Sigmoid colon (tissue), 4 donors: ENCODE measurements at regions not wholly inside any gene's neighbourhood (a gene's known extent, or its start where the extent isn't known, plus 50 kb on each side); places are given as distances from the start of the nearest gene placed in this dataset.

Source experiments
- CTCF ChIP-seq, 4 experiments: fragments of 450-650 bp in 3 of 4; fragments of 200-600 bp in 1 of 4; IDR thresholded peaks; one replicate each; pipeline ENCODE4 v1.5.1; 2016 to 2019; ENCODE audit warnings: antibody characterized with exemption in 4 of 4, mild to moderate bottlenecking in 3 of 4, moderate library complexity in 2 of 4
- EP300 ChIP-seq, 4 donors: sonication (generic); formaldehyde crosslinking; IDR thresholded peaks; one replicate each; pipeline ENCODE4 v1.6.1; 2017; ENCODE audit warnings: antibody characterized with exemption in 4 of 4
- POLR2A ChIP-seq, 2 donors: fragments of 450-650 bp; IDR thresholded peaks; one replicate each; pipeline ENCODE4 v1.6.1; 2016; ENCODE audit warnings: antibody characterized with exemption in 2 of 2, mild to moderate bottlenecking in 2 of 2, moderate library complexity in 2 of 2
- POLR2AphosphoS5 ChIP-seq, 4 donors: sonication (generic); formaldehyde crosslinking; IDR thresholded peaks; one replicate each; pipeline ENCODE4 v1.6.1; 2017; ENCODE audit warnings: antibody characterized with exemption in 4 of 4

- TF ChIP-seq CTCF (IDR thresholded peaks at IDR 0.05) = no peak
- no peak for TF ChIP-seq POLR2AphosphoS5 (IDR thresholded peaks at IDR 0.05)
- TF ChIP-seq POLR2A (IDR thresholded peaks at IDR 0.05) = no peak
- TF ChIP-seq EP300 (IDR thresholded peaks at IDR 0.05) = no peak
Measured at GRCh38 chr10:71084061-71084817, 128.1 kb upstream of the UNC5B start.
